ENCODE measurements at regions not wholly inside any gene's neighbourhood (a gene's known extent, or its start where the extent isn't known, plus 50 kb on each side); places are given as distances from the start of the nearest gene placed in this dataset.

GRCh38 chr1:163744301-163744887 lies 422.6 kb downstream of the NUF2 start:
- DNase-seq (ENCODE audit: low spot score), result no peak

- DNase-seq (ENCODE audit: low spot score), result no peak
Measured at GRCh38 chr1:163745204-163745603, 423.4 kb downstream of the NUF2 start.

- DNase-seq (ENCODE audit: low spot score), result no peak
Measured at GRCh38 chr1:163747261-163747660, 425.5 kb downstream of the NUF2 start.

DNA sequence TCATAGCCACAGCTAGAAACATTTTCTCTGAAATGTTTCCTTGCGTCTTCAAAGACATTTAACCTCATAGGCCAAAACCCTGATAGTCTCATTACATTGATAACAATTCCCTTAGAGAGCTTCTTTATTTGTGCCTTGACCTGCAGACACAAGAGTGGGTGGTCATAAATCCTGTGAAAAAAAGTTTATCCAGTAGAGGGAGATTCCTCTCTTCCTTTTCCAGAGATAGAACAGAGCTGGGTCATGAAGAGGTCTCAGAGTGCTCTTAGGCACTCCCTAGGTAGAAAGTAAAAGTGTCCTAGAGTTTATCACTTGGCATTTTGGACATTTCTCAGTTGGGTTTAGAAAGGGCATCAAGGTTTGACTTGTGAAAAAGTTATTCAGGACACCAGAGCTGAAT lies 426.1 kb downstream of the NUF2 start:
- DNase-seq (ENCODE audit: low spot score), result no peak

DNA sequence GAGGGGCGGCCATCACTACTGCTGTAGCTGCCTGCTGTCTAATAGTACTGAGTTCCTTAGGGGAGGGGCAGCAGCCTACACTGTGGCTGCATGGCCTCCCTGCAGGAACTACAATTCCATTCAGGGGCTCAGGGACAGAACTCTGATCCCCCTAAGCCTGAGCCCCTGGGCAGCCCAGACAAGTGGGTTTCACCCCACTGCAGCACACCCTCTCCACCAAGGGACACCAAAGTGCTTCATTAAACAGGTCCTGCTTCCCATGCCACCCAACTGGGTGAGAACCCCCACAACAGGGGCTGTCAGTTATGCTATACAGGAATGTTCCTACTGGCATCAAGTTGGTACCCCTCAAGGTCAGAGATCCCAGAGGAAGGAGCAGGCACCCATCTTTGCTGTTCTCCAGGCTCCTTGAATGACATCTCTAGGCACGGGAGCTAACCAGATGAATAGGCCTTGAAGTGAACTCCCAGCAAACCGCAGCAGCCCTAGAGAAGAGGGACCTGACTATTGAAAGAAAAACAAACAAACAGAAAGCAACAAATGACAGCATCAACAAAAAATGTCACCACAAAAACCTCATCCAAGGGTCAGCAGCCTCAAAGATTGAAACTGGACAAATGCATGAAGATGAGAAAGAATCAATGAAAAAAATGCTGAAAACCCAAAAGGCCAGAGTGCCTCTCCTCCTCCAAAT lies 437.4 kb downstream of the NUF2 start:
- no peak for DNase-seq (ENCODE audit: low spot score)

DNA sequence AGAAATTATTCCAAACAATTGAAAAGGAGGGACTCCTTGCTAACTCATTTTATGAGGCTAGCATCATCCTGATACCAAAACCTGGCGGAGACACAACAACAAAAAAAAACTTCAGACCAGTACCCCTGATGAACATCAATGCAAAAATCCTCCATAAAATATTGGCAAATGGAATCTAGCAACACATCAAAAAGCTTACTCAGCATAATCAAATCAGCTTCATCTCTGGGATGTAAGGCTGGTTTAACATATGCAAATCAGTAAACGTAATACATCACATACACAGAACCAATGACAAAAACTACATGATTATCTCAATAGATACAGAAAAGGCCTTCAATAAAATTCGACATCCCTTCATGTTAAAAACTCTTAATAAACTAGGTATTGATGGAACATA lies 440.1 kb downstream of the NUF2 start:
- DNase-seq (ENCODE audit: low spot score), result no peak

DNA sequence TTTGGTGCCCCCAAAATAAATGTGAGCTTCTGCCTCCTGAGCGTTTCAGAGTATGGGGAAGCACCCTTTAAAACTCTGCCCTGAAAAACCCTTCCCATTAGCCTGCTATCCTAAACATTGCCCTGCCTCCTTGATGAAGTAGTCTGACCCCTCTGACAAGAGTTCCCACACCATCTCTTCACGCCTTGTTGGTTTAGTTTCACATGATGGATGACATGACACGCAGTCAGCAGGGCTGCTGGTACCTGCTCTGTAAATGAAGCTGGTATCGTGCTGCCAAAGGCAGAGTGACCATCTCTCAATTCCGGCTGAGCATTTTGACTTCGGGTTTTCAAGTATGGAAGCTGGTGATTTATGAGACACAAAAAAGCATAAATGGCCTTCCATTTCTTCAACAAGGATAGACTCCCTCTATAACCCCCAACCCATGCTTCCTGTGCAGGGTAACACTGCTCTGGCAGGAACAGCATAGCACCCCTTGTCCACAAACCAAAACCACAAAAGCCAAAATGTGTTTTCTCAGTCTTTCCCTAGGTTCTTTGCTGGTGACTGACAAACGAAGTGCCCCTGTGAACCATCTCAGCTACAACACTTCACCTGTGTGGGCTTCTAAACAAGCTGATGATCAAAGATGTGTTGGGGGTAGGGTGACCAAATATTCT lies 444.6 kb downstream of the NUF2 start:
- no peak for DNase-seq (ENCODE audit: low spot score)

GRCh38 chr1:163768576-163768975 lies 446.8 kb downstream of the NUF2 start:
- DNase-seq (ENCODE audit: low spot score), result no peak

DNA sequence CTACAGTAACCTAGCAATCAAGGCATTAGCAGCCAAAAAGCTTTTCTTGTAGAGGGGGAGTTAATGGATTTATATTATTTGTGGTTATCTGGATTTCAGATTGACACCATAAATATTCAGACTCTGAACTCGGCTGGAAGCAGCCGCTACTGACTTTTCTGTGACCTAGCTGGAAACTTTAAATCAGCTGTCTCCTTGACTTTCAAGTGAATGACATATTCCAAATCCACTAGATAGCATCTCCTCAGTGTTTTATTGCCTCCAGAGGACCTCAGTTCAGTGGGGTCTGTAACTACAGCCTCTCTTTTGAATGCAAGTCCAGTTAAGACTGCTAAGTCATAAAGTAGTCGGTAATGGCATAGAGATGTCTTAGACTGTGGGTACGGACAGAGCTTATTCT lies 448.5 kb downstream of the NUF2 start:
- no peak for DNase-seq (ENCODE audit: low spot score)

- no peak for DNase-seq (ENCODE audit: low spot score)
Measured at GRCh38 chr1:163771637-163772036, 449.9 kb downstream of the NUF2 start.

- no peak for DNase-seq (ENCODE audit: low spot score)
Measured at GRCh38 chr1:163772246-163772645, 450.5 kb downstream of the NUF2 start.

- DNase-seq (ENCODE audit: low spot score), result no peak
Measured at GRCh38 chr1:163773396-163773795, 451.6 kb downstream of the NUF2 start.

- DNase-seq (ENCODE audit: low spot score), result no peak
Measured at GRCh38 chr1:163774401-163774945, 452.7 kb downstream of the NUF2 start.

DNA sequence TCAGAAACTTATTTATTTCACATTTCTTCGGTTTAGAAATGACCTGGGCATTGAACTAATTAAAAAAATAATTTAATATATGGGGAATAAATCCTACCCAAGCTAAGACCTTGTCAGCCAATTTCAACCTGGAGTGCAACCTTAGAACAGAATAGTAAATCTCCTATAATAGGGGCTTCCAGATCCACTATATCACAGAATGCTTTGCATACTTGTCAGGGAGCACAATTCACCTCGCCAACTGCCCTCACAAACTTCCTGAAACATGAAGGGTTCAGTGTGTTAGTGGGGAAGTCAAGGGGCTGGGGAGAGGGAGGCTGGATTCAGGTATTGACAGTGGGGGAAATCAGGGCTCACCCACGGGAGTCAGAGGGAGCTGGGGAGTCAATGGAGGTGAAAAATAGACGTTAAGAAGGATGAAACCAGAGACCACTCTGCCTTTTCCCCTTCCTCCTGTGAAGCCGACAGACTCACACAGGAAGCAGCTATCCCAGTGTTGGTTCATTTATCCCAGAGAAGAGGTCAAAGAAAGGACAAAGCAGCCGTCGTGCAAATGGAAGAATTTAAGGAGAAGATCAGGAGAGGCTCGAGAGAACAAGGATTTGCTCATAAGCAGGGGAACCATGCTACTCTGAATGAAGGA lies 453.3 kb downstream of the NUF2 start:
- no peak for DNase-seq (ENCODE audit: low spot score)

DNA sequence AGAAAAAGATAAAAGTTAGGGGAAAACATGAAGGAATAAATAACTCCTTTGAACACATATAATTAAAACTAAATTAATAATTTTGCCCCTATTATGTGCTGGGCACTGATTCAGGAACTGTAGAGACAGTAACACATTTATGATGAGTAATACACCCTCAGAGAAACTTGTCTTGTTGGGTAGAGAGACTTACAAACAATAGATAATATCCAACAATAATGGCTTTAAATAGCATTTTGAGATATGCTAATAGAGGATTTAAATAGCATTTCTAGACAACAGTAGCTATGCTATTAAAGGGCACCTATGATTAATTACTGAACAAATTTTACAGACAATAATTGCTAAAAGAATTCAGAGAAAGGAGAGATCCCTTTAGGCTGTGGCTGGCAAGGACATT lies 455.5 kb downstream of the NUF2 start:
- DNase-seq (ENCODE audit: low spot score), result no peak

DNA sequence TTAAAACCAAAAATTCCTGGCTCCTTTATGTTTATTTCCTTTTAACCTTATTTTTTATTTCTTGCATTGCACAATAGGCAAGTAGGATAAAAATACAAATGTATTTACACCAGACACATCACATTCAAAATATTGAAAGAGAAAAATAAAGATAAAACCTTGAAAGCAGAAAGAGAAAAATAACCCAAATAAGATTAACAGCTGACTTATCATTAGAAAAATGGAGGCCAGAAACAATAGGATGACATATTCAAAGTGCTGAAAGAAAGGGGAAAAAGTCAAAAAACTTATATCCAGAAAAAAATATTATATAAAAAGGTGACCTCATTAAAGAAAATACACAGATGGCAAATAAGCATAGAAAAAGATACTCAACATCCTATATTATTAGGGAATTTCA lies 459.4 kb downstream of the NUF2 start:
- no peak for DNase-seq (ENCODE audit: low spot score)

GRCh38 chr1:163785868-163786405 lies 464.2 kb downstream of the NUF2 start:
- DNase-seq (ENCODE audit: low spot score), result no peak

DNA sequence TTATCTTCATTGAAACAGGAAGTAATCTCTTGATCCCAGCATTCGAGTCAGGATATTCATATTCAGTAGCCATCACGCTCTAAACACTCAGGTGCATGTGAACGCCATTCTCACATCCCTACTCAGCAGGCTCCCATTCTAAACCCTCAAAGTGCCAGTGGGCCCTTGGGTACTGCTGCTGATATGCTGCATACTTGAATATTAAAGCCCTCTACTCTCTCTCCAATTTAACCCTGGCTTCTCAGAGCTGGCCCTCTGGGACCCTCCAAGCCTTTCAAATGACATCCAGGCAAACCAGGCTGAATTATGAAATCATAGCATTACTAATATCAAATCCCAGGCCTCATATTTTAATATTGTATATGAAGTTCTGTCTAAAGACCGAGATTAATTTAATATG lies 468.2 kb downstream of the NUF2 start:
- DNase-seq (ENCODE audit: low spot score), result no peak

DNA sequence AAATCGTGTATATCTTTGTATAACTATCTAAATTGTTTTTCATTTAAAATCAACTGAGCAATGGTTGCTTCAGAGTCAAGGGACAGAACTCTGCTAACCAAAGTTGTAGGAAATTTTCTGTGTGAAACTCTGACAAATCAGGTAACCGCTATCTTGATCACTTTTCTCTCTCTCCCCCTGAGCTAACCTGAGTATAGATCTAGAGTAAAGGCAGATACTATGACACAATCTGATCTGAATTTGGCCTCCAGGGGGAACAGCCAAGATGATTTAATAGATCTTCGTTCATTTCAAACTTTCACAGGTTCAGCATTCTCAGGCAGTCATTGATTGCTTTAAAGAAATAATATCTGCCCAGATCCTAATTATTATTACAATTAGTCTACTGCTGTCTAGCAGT lies 472.8 kb downstream of the NUF2 start:
- no peak for DNase-seq (ENCODE audit: low spot score)

DNA sequence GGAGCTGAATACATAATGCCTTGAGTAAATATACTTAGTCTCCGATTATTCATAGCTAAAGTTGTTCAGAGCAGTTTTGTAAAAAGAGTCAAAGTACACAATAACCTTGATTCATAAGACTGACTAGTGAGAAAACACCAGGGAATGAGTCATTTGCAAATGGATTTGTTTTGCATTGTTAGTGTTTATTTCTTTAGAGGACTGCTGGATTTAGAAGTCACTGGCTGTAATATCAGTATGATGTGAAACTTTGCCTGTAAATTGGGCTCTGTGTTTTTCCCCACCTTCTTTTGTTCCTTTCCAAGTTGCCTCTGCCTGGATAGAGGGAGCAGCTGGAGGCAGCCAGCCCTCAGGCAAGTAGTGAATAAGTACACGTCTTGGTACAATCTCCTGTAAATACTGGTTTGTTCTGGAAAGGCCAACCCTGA lies 474.7 kb downstream of the NUF2 start:
- no peak for DNase-seq (ENCODE audit: low spot score)

DNA sequence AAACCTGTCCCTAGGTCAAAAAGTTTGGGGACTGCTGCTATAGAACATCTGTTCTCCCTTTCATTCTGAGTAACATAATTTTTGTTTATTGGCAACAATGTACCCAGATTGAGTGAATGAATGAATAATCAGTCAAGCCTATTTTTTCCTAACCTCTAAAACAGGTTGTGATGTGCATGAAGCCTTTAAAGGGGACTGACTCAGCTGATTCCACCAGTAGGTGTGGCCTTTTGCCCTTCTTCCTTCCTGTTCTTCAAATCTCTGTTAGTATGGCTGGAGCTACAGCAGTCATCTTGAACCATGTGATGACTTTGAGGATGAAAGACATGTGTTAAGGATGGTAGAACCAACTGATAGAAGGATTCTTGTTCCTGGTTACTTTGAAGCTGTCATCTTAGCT lies 476.1 kb downstream of the NUF2 start:
- no peak for DNase-seq (ENCODE audit: low spot score)

GRCh38 chr1:163799190-163799805 lies 477.5 kb downstream of the NUF2 start:
- DNase-seq (ENCODE audit: low spot score), result no peak

Data from ureter (tissue), 1 donor.